VCaP (cell line): ENCODE measurements at regions not wholly inside any gene's neighbourhood (a gene's known extent, or its start where the extent isn't known, plus 50 kb on each side); places are given as distances from the start of the nearest gene placed in this dataset.
A peak's percentile ranks its signal among the peaks of the same experiment; 100 is the strongest.

Experiments used
- H3K27ac ChIP-seq: fragments of 450-650 bp; 2 replicates; pipeline ENCODE4 v1.5.1; 2017
- CTCF ChIP-seq: fragments of 450-650 bp; conservative IDR thresholded peaks from 2 replicates; pipeline ENCODE4 v1.5.1; 2017; ENCODE audit warnings: mild to moderate bottlenecking, moderate library complexity

GRCh38 chr4:177681902-177682301 lies 239.7 kb upstream of the AGA start:
- no peak for TF ChIP-seq CTCF
- H3K27ac ChIP-seq, result no peak overlapping the region

GRCh38 chr4:177687117-177687516 lies 244.9 kb upstream of the AGA start:
- H3K27ac ChIP-seq, result no peak overlapping the region
- TF ChIP-seq CTCF, result no peak

- TF ChIP-seq CTCF, result no peak
- H3K27ac ChIP-seq, result no peak overlapping the region
These were observed 250.7 kb upstream of the AGA start for GRCh38 chr4:177692907-177693306.

- H3K27ac ChIP-seq, result no peak overlapping the region
- no peak for TF ChIP-seq CTCF
These were observed 254.3 kb upstream of the AGA start for GRCh38 chr4:177696438-177696966.

GRCh38 chr4:177699365-177700213 lies 257.4 kb upstream of the AGA start:
- H3K27ac ChIP-seq, result 0 out of 2 replicates have a peak overlapping the region, but pooled peaks have one; percentile 0
- no peak for TF ChIP-seq CTCF

- no peak overlapping the region for H3K27ac ChIP-seq
- TF ChIP-seq CTCF, result no peak
These were observed 264.7 kb upstream of the AGA start for GRCh38 chr4:177706916-177707315.

GRCh38 chr4:177713454-177713853 lies 271.2 kb upstream of the AGA start:
- no peak for TF ChIP-seq CTCF
- H3K27ac ChIP-seq, result peak overlapping the region; percentile 22
